Caco-2 (cell line): ENCODE measurements at regions not wholly inside any gene's neighbourhood (a gene's known extent, or its start where the extent isn't known, plus 50 kb on each side); places are given as distances from the start of the nearest gene placed in this dataset.
"Not testable (repeated sequence)": the region's sequence is repeated elsewhere in the genome, so short reads cannot be mapped to it uniquely, and the experiment has no call there.

ENCODE experiments used
- BruUV-seq: library from RNA; stranded (reverse); fragments of 400-500 nt; replicated peaks from 2 replicates; lab custom pipeline; 2021; lab: Mats Ljungman, UMichigan
- CTCF ChIA-PET: fragments of 300-600 bp; sonication (Branson Sonifier 250); formaldehyde crosslinking; loops from one replicate; lab custom pipeline; 2022; ENCODE audit warnings: antibody characterized with exemption; lab: Charles Lee
- POLR2A ChIA-PET: fragments of 300-600 bp; sonication (Branson Sonifier 250); formaldehyde crosslinking; loops from one replicate; lab custom pipeline; 2022; ENCODE audit warnings: antibody characterized with exemption; lab: Charles Lee
- DNase-seq, 2 experiments: peaks; one replicate each; pipeline versions ENCODE4 v3.0.0 to v3.0.0-alpha.2; 2020 to 2022
- H3K27me3 ChIP-seq: replicated peaks from 2 replicates; pipeline ENCODE4 v1.6.0; 2011; ENCODE audit warnings: low read length; ENCODE audit not compliant: control insufficient read depth, insufficient read depth
- H3K36me3 ChIP-seq: 2 replicates; pipeline ENCODE4 v1.5.1; 2011; ENCODE audit warnings: low read length; ENCODE audit not compliant: control insufficient read depth, insufficient read depth
- H3K4me1 ChIP-seq: fragments of 250-450 bp; sonication (Bioruptor Pico); 2 replicates; pipeline ENCODE4 v1.5.1; 2020; ENCODE audit warnings: mild to moderate bottlenecking
- H3K4me3 ChIP-seq: 2 replicates; pipeline ENCODE4 v1.5.1; 2011; ENCODE audit warnings: low read depth, mild to moderate bottlenecking, control low read depth, low read length
- H3K9me3 ChIP-seq: fragments of 250-450 bp; sonication (Bioruptor Pico); 2 replicates; pipeline ENCODE4 v1.5.1; 2020; ENCODE audit warnings: mild to moderate bottlenecking, moderate library complexity
- H3K27ac Mint-ChIP-seq: one replicate; pipeline ENCODE4 v1.8.0; 2022; ENCODE audit warnings: mixed read lengths; ENCODE audit not compliant: unreplicated experiment
- H3K27me3 Mint-ChIP-seq: one replicate; pipeline ENCODE4 v1.8.0; 2022; ENCODE audit warnings: mixed read lengths; ENCODE audit not compliant: insufficient read depth, unreplicated experiment
- H3K36me3 Mint-ChIP-seq: one replicate; pipeline ENCODE4 v1.8.0; 2022; ENCODE audit warnings: mild to moderate bottlenecking, mixed read lengths; ENCODE audit not compliant: insufficient read depth, unreplicated experiment
- H3K4me1 Mint-ChIP-seq: one replicate; pipeline ENCODE4 v1.8.0; 2022; ENCODE audit warnings: low read depth, mixed read lengths; ENCODE audit not compliant: unreplicated experiment
- H3K4me3 Mint-ChIP-seq: one replicate; pipeline ENCODE4 v1.8.0; 2022; ENCODE audit warnings: mild to moderate bottlenecking, moderate library complexity, mixed read lengths; ENCODE audit not compliant: unreplicated experiment
- H3K9me3 Mint-ChIP-seq: one replicate; pipeline ENCODE4 v1.8.0; 2022; ENCODE audit warnings: mixed read lengths; ENCODE audit not compliant: unreplicated experiment
- intact Hi-C: fragments of 100-400 bp; cut with micrococcal nuclease; formaldehyde crosslinking; loops from one replicate; pipeline ENCODE4 v1.10.0; 2022; ENCODE audit not compliant: unreplicated experiment

DNA sequence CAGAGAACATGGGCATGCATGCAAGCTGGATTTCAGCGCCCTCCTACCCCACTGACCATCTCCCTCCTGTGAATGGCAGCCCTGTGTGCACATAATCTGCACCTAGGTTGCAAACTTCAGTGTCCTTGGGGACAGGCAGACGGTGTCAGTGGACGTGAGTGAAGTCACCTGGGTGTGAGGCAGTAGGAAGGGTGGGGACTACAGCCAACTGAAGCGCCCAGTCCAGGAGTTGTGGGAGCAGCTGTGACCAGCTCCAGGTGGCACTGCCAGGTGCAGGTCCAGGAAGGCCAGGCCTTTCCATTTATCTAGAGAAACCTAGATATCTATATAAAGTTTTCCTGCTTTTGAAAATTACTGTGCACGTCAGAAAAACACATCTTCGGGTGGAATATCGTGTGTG is 152.3 kb downstream of the BCL2L11 start:
- H3K4me1 Mint-ChIP-seq, H3K27ac Mint-ChIP-seq, H3K4me3 Mint-ChIP-seq, H3K27me3 ChIP-seq, H3K4me1 ChIP-seq, CTCF ChIA-PET, H3K9me3 Mint-ChIP-seq, H3K9me3 ChIP-seq, H3K36me3 ChIP-seq, POLR2A ChIA-PET, intact Hi-C loops, H3K36me3 Mint-ChIP-seq, H3K4me3 ChIP-seq, BruUV-seq, H3K27me3 Mint-ChIP-seq, DNase-seq: not testable (repeated sequence)

DNA sequence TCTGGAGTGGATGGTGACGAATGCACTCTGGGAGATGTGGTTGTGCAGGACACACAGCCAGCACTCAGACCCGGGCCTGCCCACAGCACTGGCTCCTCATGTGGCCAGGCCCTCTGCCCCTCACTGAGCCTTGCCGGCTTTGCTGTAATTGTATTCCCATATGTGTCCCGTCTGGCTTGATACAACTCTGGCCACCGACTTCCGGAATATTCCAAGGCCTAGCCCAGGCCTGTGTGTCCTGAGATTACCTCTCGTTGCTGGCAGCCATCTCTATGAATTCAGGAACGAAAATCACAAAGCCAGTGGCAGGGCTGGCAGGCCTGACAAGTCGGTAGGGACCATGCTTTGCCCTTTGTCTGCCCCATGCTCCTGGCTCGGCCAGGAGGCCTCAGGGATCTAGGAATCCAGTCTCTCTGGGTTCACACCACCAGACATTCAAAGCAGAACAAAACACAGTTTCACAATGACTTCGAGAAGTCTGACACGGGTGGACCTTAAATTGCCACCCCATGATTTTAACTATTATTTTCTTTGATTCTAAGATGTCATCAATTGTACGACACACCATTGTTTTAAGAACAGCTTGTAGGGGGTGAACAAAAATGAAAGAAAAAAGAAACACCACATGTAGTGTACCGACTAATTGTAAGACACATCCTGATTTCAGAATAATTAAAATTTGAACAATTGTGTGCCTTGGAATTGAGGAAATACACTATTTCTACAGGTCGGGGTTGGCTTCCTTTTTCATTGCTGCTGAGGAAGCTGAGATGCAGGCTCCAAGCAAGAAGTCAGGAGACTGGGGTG is 154.5 kb downstream of the BCL2L11 start:
- H3K9me3 ChIP-seq, H3K27me3 Mint-ChIP-seq, BruUV-seq, DNase-seq, H3K4me1 Mint-ChIP-seq, H3K36me3 Mint-ChIP-seq, H3K4me1 ChIP-seq, intact Hi-C loops, H3K36me3 ChIP-seq, H3K27me3 ChIP-seq, H3K9me3 Mint-ChIP-seq, H3K4me3 Mint-ChIP-seq, POLR2A ChIA-PET, H3K27ac Mint-ChIP-seq, CTCF ChIA-PET, H3K4me3 ChIP-seq: not testable (repeated sequence)

DNA sequence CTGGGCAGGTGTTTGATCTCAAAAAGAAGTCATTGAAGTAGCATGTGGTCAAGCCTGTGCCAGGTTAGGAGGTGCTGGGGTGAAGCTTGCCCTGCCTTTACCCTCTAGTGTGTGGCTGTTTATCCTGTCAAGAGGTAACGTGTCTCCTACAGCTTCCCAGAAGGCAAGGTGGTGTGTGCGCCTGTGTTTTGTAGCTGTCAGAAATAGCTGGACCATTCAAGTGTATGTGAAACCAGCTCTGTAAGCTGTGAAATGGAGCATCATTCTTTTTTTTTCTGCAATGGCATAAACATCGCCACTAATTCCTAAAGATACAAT is 155.1 kb downstream of the BCL2L11 start:
- H3K9me3 Mint-ChIP-seq, H3K4me1 ChIP-seq, H3K36me3 ChIP-seq, H3K4me3 ChIP-seq, H3K36me3 Mint-ChIP-seq, H3K9me3 ChIP-seq, H3K4me1 Mint-ChIP-seq, BruUV-seq, H3K27me3 Mint-ChIP-seq, H3K27me3 ChIP-seq, POLR2A ChIA-PET, DNase-seq, intact Hi-C loops, H3K4me3 Mint-ChIP-seq, H3K27ac Mint-ChIP-seq, CTCF ChIA-PET: not testable (repeated sequence)

DNA sequence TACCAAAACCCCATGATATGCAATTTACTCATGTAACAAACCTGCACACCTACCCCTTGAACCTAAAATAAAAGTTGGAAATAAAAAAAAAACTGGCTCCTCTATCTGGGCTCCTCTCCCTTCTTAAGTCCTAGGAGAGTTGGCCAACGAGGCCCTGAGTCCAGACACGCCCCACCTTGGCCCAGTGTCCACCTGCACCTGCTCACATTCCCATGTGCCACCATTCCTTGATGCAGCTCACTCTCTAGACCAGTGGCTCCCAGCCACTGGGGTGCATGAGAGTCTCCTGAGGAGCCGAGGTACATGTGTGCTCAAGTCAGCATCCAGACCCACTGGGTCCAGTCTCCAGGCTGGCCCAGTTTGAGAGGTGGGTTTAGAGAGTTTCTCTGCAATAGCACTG is 157.4 kb downstream of the BCL2L11 start:
- BruUV-seq, H3K36me3 ChIP-seq, DNase-seq, H3K9me3 Mint-ChIP-seq, H3K9me3 ChIP-seq, H3K36me3 Mint-ChIP-seq, CTCF ChIA-PET, H3K4me3 Mint-ChIP-seq, H3K27ac Mint-ChIP-seq, POLR2A ChIA-PET, H3K4me1 ChIP-seq, H3K4me3 ChIP-seq, H3K27me3 ChIP-seq, intact Hi-C loops, H3K4me1 Mint-ChIP-seq, H3K27me3 Mint-ChIP-seq: not testable (repeated sequence)

DNA sequence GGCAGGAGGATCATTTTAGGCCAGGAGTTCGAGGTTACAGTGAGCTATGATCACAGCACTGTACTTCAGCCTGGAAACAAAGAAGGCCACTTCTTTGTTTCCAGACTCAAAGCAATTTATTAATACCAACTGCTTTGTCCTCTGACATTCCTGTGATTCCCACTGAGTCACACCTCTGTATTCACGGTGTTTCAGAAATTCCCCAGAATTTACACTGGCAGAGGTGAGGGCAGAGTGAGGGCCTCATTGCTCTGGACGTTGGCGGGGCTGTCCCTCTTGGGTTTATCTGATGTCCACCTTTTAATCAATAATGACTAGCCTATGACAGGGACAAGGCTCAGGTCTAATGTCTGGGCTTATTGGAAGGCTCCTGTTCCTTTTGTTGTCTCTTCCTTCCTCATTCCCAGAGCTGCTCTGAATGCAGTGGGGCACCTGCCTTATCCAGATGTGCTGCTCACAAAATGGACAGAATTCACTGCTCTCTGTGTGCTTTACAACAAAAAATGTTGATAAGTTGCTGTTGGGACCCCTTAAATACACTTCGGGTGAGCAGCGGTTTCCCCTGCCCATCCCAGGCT is 160.1 kb downstream of the BCL2L11 start:
- POLR2A ChIA-PET, H3K36me3 Mint-ChIP-seq, H3K9me3 Mint-ChIP-seq, H3K4me1 Mint-ChIP-seq, H3K27ac Mint-ChIP-seq, H3K36me3 ChIP-seq, H3K4me3 Mint-ChIP-seq, DNase-seq, H3K9me3 ChIP-seq, H3K4me3 ChIP-seq, H3K4me1 ChIP-seq, BruUV-seq, H3K27me3 ChIP-seq, intact Hi-C loops, H3K27me3 Mint-ChIP-seq, CTCF ChIA-PET: not testable (repeated sequence)

DNA sequence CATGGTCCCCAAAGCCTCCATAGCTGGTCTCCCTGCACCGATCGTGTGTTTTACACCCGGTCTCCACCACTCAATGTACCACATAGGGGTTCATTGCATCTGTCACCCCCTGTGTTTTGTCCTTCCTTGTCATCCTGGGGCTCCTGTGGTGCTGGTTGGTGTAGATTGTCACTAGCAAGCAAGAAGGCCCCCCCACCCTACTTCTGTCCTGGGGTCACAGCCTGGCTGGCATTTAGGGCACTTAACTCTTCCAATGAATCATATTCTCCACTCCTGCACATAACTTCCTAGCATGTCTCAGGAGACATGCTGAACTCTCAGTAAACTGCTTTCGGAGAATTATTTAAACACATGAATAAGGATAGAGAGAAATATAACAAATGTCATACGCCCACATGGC is 161.4 kb downstream of the BCL2L11 start:
- DNase-seq, H3K9me3 ChIP-seq, H3K4me1 ChIP-seq, H3K27me3 ChIP-seq, H3K4me3 ChIP-seq, H3K27ac Mint-ChIP-seq, BruUV-seq, H3K4me1 Mint-ChIP-seq, POLR2A ChIA-PET, H3K4me3 Mint-ChIP-seq, CTCF ChIA-PET, H3K27me3 Mint-ChIP-seq, H3K9me3 Mint-ChIP-seq, H3K36me3 ChIP-seq, H3K36me3 Mint-ChIP-seq, intact Hi-C loops: not testable (repeated sequence)
